OCI-LY7 (cell line): ENCODE measurements at regions not wholly inside any gene's neighbourhood (a gene's known extent, or its start where the extent isn't known, plus 50 kb on each side); places are given as distances from the start of the nearest gene placed in this dataset.
"Not testable (repeated sequence)": the region's sequence is repeated elsewhere in the genome, so short reads cannot be mapped to it uniquely, and the experiment has no call there.

Source experiments
- EZH2phosphoT487 ChIP-seq: fragments of 200-600 bp; sonication (generic); IDR thresholded peaks from 2 replicates; pipeline ENCODE4 v1.6.1; 2018; ENCODE audit warnings: low read depth, borderline replicate concordance, mild to moderate bottlenecking, mixed run types, antibody characterized with exemption, low read length, moderate library complexity, mixed read lengths
- TF ChIP-seq, protein P1 (sequence below): fragments of 200-600 bp; sonication (generic); conservative IDR thresholded peaks from 2 replicates; pipeline ENCODE4 v1.5.1; 2014; ENCODE audit warnings: mild to moderate bottlenecking, antibody characterized with exemption, low read length, moderate library complexity, mixed read lengths

DNA sequence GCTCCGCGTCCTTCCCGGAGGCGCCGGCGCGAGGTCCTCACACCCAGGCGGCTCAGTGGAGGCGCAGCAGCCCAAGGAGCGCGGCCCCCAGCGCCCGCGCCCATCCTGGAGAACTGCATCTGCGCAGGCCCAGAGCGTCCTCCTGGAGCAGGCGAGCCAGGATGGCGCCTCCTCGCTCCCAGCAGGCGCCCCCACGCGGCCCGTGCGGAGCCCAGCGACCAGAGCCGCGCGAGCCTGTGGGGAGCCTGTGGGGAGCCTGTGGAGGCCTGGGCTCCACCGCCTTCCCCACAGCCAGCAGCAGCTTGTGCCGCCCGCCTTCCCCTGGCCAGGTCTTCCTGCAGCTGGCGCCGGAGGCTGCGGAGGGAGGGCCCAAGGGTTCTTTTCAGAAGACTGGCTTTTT is 953.9 kb downstream of the TMEM121 start:
- TF ChIP-seq, protein P1, sequence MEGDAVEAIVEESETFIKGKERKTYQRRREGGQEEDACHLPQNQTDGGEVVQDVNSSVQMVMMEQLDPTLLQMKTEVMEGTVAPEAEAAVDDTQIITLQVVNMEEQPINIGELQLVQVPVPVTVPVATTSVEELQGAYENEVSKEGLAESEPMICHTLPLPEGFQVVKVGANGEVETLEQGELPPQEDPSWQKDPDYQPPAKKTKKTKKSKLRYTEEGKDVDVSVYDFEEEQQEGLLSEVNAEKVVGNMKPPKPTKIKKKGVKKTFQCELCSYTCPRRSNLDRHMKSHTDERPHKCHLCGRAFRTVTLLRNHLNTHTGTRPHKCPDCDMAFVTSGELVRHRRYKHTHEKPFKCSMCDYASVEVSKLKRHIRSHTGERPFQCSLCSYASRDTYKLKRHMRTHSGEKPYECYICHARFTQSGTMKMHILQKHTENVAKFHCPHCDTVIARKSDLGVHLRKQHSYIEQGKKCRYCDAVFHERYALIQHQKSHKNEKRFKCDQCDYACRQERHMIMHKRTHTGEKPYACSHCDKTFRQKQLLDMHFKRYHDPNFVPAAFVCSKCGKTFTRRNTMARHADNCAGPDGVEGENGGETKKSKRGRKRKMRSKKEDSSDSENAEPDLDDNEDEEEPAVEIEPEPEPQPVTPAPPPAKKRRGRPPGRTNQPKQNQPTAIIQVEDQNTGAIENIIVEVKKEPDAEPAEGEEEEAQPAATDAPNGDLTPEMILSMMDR, result not testable (repeated sequence)
- not testable (repeated sequence) for TF ChIP-seq EZH2phosphoT487
